Panc1 (cell line): ENCODE measurements at regions not wholly inside any gene's neighbourhood (a gene's known extent, or its start where the extent isn't known, plus 50 kb on each side); places are given as distances from the start of the nearest gene placed in this dataset.

Experiments used
- ATAC-seq: fragments of 200-7000 bp; cut with Tn5 transposase; 2 replicates; pipeline ENCODE4 v1.9.1; 2020; ENCODE audit warnings: mild to moderate bottlenecking, moderate library complexity
- BruUV-seq: library from RNA; stranded (reverse); fragments of 400-500 nt; replicated peaks from 2 replicates; lab custom pipeline; 2021; lab: Mats Ljungman, UMichigan
- CTCF ChIA-PET: fragments of 300-600 bp; sonication (Branson Sonifier 250); formaldehyde crosslinking; loops from one replicate; lab custom pipeline; 2022; ENCODE audit warnings: antibody characterized with exemption; lab: Charles Lee
- POLR2A ChIA-PET: fragments of 300-600 bp; sonication (Branson Sonifier 250); formaldehyde crosslinking; loops from one replicate; lab custom pipeline; 2022; ENCODE audit warnings: antibody characterized with exemption; lab: Charles Lee
- DNase-seq: peaks from one replicate; pipeline ENCODE4 v3.0.0-alpha.2; 2010; ENCODE audit warnings: low read depth, low spot score
- H3K27ac ChIP-seq: 2 replicates; pipeline ENCODE4 v1.5.1; 2011; ENCODE audit warnings: mild to moderate bottlenecking, low read length, inconsistent platforms
- H3K27me3 ChIP-seq: fragments of 200-500 bp; sonication (Bioruptor generic); 2 replicates; pipeline ENCODE4 v1.6.0; 2014; ENCODE audit warnings: low read length, inconsistent platforms; ENCODE audit not compliant: control insufficient read depth, insufficient read depth
- H3K36me3 ChIP-seq: fragments of 200-500 bp; sonication (Bioruptor generic); 2 replicates; pipeline ENCODE4 v1.5.1; 2014; ENCODE audit warnings: inconsistent platforms, mild to moderate bottlenecking, low read length, moderate library complexity; ENCODE audit not compliant: control insufficient read depth, insufficient read depth
- H3K4me1 ChIP-seq: 2 replicates; pipeline ENCODE4 v1.5.1; 2011; ENCODE audit warnings: inconsistent platforms, mild to moderate bottlenecking, low read length, moderate library complexity; ENCODE audit not compliant: control insufficient read depth, insufficient read depth
- H3K4me3 ChIP-seq, 2 experiments: 2 replicates each; pipeline ENCODE4 v1.5.1; 2011 to 2012; ENCODE audit warnings: low read depth in 2 of 2, low read length in 2 of 2, mild to moderate bottlenecking in 2 of 2, inconsistent platforms in 1 of 2, moderate library complexity in 1 of 2
- H3K9me3 ChIP-seq: fragments of 200-500 bp; sonication (Bioruptor generic); 2 replicates; pipeline ENCODE4 v1.5.1; 2014; ENCODE audit warnings: low read depth, mild to moderate bottlenecking, inconsistent platforms, low read length, moderate library complexity; ENCODE audit not compliant: control insufficient read depth, insufficient read depth
- POLR2AphosphoS5 ChIP-seq: IDR thresholded peaks from 2 replicates; pipeline ENCODE4 v1.6.1; 2012; ENCODE audit warnings: mild to moderate bottlenecking, low read depth, low read length, moderate library complexity
- SIN3A ChIP-seq: IDR thresholded peaks from 2 replicates; pipeline ENCODE4 v1.6.1; 2012; ENCODE audit warnings: low read depth, mild to moderate bottlenecking, low read length, moderate library complexity, borderline replicate concordance; ENCODE audit not compliant: insufficient read depth
- TCF7L2 ChIP-seq: IDR thresholded peaks from 2 replicates; pipeline ENCODE4 v1.6.1; 2011; ENCODE audit warnings: mild to moderate bottlenecking, low read depth, low read length, inconsistent platforms
- in situ Hi-C: cut with HindIII; loops from 2 replicates; pipeline ENCODE4 v1.10.0; 2016; ENCODE audit warnings: low sequenced_read_pairs, low pct_unique_long_range_greater_than_20kb
- intact Hi-C: fragments of 100-400 bp; cut with micrococcal nuclease; formaldehyde crosslinking; loops from one replicate; pipeline ENCODE4 v1.10.0; 2022; ENCODE audit not compliant: unreplicated experiment
- TF ChIP-seq, protein P1 (sequence below): fragments of 450-650 bp; IDR thresholded peaks from 2 replicates; pipeline ENCODE4 v1.5.1; 2017; ENCODE audit warnings: mild to moderate bottlenecking
- TF ChIP-seq, protein P2 (sequence below), 2 experiments: IDR thresholded peaks; 2 replicates each; pipeline ENCODE4 v1.6.1; 2011 to 2012; ENCODE audit warnings: low read depth in 2 of 2, control low read depth in 1 of 2, low read length in 1 of 2, mild to moderate bottlenecking in 1 of 2, moderate library complexity in 1 of 2; ENCODE audit not compliant: insufficient read depth in 1 of 2

DNA sequence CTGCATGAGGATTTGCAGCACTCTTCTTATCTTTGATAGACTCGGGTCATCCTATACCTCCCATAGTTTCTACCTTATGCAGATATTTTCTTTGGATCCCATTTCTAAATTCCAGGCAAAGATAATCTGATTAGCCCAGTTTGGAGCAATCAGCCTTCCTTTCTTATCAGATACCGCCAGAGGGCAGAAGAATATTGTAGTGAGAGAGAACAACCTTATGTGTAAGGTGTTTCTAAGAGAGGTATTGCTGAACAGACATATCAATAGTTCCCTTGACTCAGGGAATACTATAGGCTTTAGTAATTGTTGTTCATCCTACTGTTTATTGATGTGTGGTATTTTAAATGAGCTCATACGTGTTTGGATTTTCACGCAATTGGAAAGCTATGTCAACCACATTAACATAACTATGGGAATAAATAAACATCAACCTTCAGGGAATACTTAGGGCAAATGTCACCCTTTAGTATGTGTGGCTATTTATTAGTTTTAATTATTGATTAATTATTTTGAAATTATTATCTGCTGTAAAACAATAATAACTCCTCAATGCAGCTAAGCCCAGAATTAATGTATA, 1435.2 kb upstream of the CDH9 start:
- TF ChIP-seq, protein P1, sequence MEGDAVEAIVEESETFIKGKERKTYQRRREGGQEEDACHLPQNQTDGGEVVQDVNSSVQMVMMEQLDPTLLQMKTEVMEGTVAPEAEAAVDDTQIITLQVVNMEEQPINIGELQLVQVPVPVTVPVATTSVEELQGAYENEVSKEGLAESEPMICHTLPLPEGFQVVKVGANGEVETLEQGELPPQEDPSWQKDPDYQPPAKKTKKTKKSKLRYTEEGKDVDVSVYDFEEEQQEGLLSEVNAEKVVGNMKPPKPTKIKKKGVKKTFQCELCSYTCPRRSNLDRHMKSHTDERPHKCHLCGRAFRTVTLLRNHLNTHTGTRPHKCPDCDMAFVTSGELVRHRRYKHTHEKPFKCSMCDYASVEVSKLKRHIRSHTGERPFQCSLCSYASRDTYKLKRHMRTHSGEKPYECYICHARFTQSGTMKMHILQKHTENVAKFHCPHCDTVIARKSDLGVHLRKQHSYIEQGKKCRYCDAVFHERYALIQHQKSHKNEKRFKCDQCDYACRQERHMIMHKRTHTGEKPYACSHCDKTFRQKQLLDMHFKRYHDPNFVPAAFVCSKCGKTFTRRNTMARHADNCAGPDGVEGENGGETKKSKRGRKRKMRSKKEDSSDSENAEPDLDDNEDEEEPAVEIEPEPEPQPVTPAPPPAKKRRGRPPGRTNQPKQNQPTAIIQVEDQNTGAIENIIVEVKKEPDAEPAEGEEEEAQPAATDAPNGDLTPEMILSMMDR = peak; percentile 25; the same call in 1 of the 2 replicates
- TF ChIP-seq POLR2AphosphoS5 = no peak
- TF ChIP-seq, protein P2, sequence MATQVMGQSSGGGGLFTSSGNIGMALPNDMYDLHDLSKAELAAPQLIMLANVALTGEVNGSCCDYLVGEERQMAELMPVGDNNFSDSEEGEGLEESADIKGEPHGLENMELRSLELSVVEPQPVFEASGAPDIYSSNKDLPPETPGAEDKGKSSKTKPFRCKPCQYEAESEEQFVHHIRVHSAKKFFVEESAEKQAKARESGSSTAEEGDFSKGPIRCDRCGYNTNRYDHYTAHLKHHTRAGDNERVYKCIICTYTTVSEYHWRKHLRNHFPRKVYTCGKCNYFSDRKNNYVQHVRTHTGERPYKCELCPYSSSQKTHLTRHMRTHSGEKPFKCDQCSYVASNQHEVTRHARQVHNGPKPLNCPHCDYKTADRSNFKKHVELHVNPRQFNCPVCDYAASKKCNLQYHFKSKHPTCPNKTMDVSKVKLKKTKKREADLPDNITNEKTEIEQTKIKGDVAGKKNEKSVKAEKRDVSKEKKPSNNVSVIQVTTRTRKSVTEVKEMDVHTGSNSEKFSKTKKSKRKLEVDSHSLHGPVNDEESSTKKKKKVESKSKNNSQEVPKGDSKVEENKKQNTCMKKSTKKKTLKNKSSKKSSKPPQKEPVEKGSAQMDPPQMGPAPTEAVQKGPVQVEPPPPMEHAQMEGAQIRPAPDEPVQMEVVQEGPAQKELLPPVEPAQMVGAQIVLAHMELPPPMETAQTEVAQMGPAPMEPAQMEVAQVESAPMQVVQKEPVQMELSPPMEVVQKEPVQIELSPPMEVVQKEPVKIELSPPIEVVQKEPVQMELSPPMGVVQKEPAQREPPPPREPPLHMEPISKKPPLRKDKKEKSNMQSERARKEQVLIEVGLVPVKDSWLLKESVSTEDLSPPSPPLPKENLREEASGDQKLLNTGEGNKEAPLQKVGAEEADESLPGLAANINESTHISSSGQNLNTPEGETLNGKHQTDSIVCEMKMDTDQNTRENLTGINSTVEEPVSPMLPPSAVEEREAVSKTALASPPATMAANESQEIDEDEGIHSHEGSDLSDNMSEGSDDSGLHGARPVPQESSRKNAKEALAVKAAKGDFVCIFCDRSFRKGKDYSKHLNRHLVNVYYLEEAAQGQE (IDR thresholded peaks at IDR 0.05; ENCODE audit: insufficient read depth in 1 of 2, low read depth in 2 of 2, low read length in 1 of 2) = no peak
- no peak for TF ChIP-seq TCF7L2
- peak; percentile 12 for DNase-seq
- Histone ChIP-seq H3K36me3 (no peaks in the 10 kb centered on the region), H3K4me3 (no peak overlapping the region), H3K4me1 (no peaks in the 10 kb centered on the region), H3K9me3 (no peaks in the 10 kb centered on the region), H3K27ac (no peak overlapping the region), H3K27me3 (no peaks in the 10 kb centered on the region)
- ChIA-PET CTCF (interaction anchor here (0.8 kb wide), 2 partner anchors 21 to 129 kb away, joined by 3 read pairs; no protein-coding TSS in a partner anchor), POLR2A (interaction anchor here (0.6 kb wide), 1 partner anchor 1477 kb away, joined by 3 read pairs; no protein-coding TSS in a partner anchor)
- intact Hi-C loops = loop anchor here (5.0 kb wide), 1 partner anchor 294 kb away; no protein-coding TSS in a partner anchor
- no TSS peak for BruUV-seq
- in situ Hi-C loops = no loop called here
- no peak for ATAC-seq

DNA sequence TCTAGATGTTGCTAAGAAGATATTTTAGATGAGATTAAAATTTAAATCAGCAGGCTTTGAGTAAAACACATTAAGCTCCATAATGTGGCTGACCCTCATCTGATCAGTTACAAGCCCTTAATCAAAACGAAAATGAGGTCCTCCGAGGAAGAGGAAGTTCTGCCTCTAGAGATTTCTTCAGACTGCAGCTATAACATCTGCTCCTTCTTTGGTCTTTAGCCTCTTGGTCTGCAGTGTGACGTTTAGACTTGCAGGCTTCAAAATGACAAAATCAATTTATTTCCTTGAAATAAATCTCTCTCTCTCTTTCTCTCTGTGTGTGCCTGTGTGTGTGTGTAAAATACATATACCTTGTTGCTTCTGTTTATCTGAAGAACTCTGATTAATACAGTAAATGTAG, 1429.8 kb upstream of the CDH9 start:
- DNase-seq (no peak), ATAC-seq (no peak)
- no peak overlapping the region for H3K4me3 ChIP-seq
- BruUV-seq = no TSS peak
- intact Hi-C loops = no loop called here
- TF ChIP-seq, protein P1 = no peak
- TF ChIP-seq POLR2AphosphoS5 = no peak
- TF ChIP-seq, protein P2 (IDR thresholded peaks at IDR 0.05; ENCODE audit: insufficient read depth in 1 of 2, low read depth in 2 of 2, low read length in 1 of 2) = no peak
- TF ChIP-seq TCF7L2 = no peak
- no peak for TF ChIP-seq SIN3A
- in situ Hi-C loops = no loop called here
- no peaks in the 10 kb centered on the region for H3K4me1 ChIP-seq
- no peak overlapping the region for H3K27ac ChIP-seq
- H3K27me3 ChIP-seq = no peaks in the 10 kb centered on the region
- ChIA-PET POLR2A (no interaction called here), CTCF (no interaction called here)
- H3K9me3 ChIP-seq = no peaks in the 10 kb centered on the region
- H3K36me3 ChIP-seq = no peaks in the 10 kb centered on the region
